NCI-H128 (cell line): ENCODE measurements at regions not wholly inside any gene's neighbourhood (a gene's known extent, or its start where the extent isn't known, plus 50 kb on each side); places are given as distances from the start of the nearest gene placed in this dataset.

Experiments
- DNase-seq: peaks from one replicate; lab custom pipeline; 2025; ENCODE audit not compliant: unreplicated experiment; lab: John Stamatoyannopoulos, UW

- DNase-seq: no peak
Observed at GRCh38 chr6:88251301-88251700, 85.2 kb upstream of the CNR1 start.

GRCh38 chr6:88248709-88249321 lies 82.7 kb upstream of the CNR1 start:
- no peak for DNase-seq

GRCh38 chr6:88246654-88247053 lies 80.5 kb upstream of the CNR1 start:
- no peak for DNase-seq

- no peak for DNase-seq
Observed at GRCh38 chr6:88244721-88245120, 78.6 kb upstream of the CNR1 start.

GRCh38 chr6:88238901-88239300 lies 72.8 kb upstream of the CNR1 start:
- no peak for DNase-seq

- DNase-seq: no peak
Observed at GRCh38 chr6:88238065-88238464, 71.9 kb upstream of the CNR1 start.

GRCh38 chr6:88236612-88237360 lies 70.6 kb upstream of the CNR1 start:
- DNase-seq: no peak

GRCh38 chr6:88232753-88233152 lies 66.6 kb upstream of the CNR1 start:
- DNase-seq: no peak

- DNase-seq: no peak
Observed at GRCh38 chr6:88223298-88223697, 57.2 kb upstream of the CNR1 start.

- DNase-seq: no peak
Observed at GRCh38 chr6:88220493-88220892, 54.3 kb upstream of the CNR1 start.

GRCh38 chr6:88216182-88216581 lies 50.0 kb upstream of the CNR1 start:
- no peak for DNase-seq
